ENCODE measurements at regions not wholly inside any gene's neighbourhood (a gene's known extent, or its start where the extent isn't known, plus 50 kb on each side); places are given as distances from the start of the nearest gene placed in this dataset.

- TF ChIP-seq, protein P1, sequence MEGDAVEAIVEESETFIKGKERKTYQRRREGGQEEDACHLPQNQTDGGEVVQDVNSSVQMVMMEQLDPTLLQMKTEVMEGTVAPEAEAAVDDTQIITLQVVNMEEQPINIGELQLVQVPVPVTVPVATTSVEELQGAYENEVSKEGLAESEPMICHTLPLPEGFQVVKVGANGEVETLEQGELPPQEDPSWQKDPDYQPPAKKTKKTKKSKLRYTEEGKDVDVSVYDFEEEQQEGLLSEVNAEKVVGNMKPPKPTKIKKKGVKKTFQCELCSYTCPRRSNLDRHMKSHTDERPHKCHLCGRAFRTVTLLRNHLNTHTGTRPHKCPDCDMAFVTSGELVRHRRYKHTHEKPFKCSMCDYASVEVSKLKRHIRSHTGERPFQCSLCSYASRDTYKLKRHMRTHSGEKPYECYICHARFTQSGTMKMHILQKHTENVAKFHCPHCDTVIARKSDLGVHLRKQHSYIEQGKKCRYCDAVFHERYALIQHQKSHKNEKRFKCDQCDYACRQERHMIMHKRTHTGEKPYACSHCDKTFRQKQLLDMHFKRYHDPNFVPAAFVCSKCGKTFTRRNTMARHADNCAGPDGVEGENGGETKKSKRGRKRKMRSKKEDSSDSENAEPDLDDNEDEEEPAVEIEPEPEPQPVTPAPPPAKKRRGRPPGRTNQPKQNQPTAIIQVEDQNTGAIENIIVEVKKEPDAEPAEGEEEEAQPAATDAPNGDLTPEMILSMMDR (IDR thresholded peaks at IDR 0.05; ENCODE audit: extremely low read depth, missing control alignments), result no peak
- DNase-seq (ENCODE audit: low spot score), result no peak
These were observed 587.5 kb upstream of the MGMT start for GRCh38 chr10:128879441-128880140.

DNA sequence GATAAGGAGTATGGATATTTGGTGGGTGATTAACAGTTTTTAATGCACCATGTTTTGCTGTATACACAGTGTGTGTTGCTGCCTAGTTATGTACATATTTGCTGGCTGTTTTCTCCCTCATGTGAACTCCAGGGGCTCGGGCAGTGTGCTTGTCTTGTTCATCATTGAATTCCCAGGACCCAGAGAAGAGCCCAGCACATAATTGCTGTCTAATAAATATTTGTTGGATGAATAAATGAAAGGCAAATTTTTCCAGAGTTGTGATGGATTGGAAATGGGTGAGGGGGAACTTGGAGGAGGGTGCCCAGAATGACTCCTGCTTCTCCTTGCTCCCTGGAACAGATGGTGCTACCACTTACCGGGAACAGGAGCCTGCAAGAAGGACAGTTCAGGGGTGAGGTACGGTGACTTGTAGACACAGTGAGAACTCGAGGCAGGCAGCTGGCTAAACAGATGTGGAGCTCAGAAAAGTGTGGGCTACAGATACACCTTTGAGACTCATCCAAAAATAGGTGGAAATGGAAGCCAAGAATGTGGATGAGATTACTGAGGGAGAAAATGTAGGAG lies 586.8 kb upstream of the MGMT start:
- DNase-seq (ENCODE audit: low spot score), result no peak
- TF ChIP-seq, protein P1 (IDR thresholded peaks at IDR 0.05; ENCODE audit: extremely low read depth, missing control alignments), result no peak

GRCh38 chr10:128881086-128881485 lies 586.0 kb upstream of the MGMT start:
- TF ChIP-seq, protein P1 (IDR thresholded peaks at IDR 0.05; ENCODE audit: extremely low read depth, missing control alignments), result no peak
- DNase-seq (ENCODE audit: low spot score), result no peak

- TF ChIP-seq, protein P1 (IDR thresholded peaks at IDR 0.05; ENCODE audit: extremely low read depth, missing control alignments), result no peak
- no peak for DNase-seq (ENCODE audit: low spot score)
These were observed 583.6 kb upstream of the MGMT start for GRCh38 chr10:128883231-128884032.

GRCh38 chr10:128884033-128884425 lies 583.0 kb upstream of the MGMT start:
- TF ChIP-seq, protein P1 (IDR thresholded peaks at IDR 0.05; ENCODE audit: extremely low read depth, missing control alignments), result no peak
- no peak for DNase-seq (ENCODE audit: low spot score)

- no peak for DNase-seq (ENCODE audit: low spot score)
- TF ChIP-seq, protein P1 (IDR thresholded peaks at IDR 0.05; ENCODE audit: extremely low read depth, missing control alignments), result no peak
These were observed 582.5 kb upstream of the MGMT start for GRCh38 chr10:128884496-128885072.
